Stimulated activated CD8-positive, alpha-beta memory T cell treated with anti-CD3 and anti-CD28 coated beads, Interleukin-15, amount 100 ng/mL, for 48 hours (primary cell): ENCODE measurements at regions not wholly inside any gene's neighbourhood (a gene's known extent, or its start where the extent isn't known, plus 50 kb on each side); places are given as distances from the start of the nearest gene placed in this dataset.

Experiments used
- DNase-seq, 2 donors: peaks; one replicate each; pipeline ENCODE4 v3.0.0-alpha.2; 2020; ENCODE audit warnings: low read depth in 2 of 2

- DNase-seq: no peak
Observed at GRCh38 chr1:207971331-207972219, 60.6 kb upstream of the CD34 start.

- no peak for DNase-seq
Observed at GRCh38 chr1:207970329-207971233, 59.7 kb upstream of the CD34 start.

DNA sequence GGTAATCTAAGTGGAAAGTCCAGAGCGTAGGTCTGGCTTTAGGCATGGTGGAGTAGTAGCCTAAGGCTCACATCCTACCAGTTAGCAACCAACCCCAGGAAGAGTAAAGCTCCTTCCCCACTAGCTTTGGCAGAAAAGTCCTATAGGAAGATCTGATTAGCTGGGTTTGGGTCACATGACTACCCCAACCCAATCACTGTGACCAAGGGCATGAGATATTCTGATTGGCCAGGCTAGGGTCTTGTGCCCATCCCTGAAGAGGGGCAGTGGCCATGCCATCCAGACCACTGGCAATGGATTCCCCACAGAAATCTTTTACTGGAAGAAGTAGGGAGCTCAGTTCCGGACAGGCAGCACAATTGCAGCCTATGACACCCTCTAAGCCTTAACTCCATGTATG lies 58.6 kb upstream of the CD34 start:
- DNase-seq: no peak

- no peak for DNase-seq
Observed at GRCh38 chr1:207968521-207969009, 57.6 kb upstream of the CD34 start.

DNA sequence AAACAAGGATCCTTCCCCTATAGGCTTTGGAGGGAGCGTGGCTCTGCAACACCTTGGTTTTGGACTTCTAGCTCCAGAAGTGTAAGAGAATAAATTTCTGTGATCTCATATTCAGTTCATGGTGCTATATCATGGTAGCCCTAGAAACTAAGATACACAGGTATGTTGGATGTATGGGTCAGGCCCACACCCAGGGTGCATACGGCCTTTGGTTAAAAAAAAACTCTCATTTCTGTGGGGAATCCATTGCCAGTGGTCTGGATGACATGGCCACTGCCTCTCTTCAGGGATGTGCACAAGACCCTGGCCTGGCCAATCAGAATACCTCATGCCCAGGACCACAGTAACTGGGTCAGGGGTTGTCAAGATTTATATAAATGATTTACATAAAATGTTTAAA lies 56.8 kb upstream of the CD34 start:
- no peak for DNase-seq

DNA sequence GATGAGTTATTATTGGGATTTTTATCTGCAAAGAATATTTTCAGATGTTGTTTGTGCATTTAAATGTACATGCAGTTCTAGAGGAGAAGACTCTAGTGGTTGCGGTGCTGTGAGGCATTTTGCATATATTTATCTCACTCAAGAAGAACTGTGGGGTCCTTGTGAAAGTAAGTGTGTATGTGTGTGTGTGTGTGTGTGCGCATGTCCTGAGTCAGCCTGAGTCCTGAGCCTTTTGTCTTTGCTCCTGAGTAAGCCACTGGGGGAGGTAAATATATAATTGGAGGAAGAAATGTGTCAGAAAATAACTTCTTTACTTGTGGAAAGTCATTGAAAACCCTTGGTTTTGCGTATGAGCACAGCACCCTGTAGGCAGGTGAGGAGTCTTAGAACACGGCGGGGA lies 55.6 kb upstream of the CD34 start:
- DNase-seq: no peak

- DNase-seq: no peak
Observed at GRCh38 chr1:207965392-207966387, 54.8 kb upstream of the CD34 start.

DNA sequence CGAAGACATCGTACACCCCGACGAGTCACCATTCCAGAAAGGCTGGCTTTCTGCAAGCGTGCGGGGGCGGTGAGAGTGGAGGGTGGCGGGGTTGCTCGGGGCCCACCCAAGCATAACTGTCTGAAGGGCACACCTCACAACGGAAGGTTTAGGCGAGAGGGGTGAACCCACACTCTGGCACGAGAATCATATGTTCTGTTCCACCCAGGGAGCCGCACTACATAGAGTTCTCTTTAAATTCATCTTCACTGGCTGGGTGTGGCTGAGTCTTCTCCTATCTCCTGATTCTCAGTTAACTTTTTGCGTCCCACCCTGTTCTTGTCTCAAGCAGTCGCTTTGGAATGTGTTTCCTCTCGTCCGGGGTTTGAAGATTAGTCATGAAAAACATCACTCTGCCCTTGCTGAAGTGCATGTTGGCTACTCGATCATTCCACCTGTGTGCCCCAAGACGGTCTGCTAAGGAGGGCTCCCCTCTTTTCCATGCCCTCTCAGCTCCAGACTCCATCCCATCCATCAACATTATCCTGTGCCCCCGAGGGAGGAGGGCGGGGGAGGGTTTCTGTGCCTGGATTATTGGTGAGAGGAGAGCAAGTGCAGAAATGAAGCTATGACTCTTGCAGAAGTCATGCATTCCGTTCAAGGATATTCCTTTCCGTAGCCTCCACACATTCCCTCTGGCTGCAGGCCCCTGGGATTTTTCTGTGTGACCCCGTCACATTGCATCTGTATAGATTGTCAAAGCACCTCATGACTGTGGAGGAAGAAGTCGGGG lies 53.5 kb upstream of the CD34 start:
- no peak for DNase-seq

GRCh38 chr1:207963427-207964194 lies 52.7 kb upstream of the CD34 start:
- peak; percentile 68 to 73 for DNase-seq

DNA sequence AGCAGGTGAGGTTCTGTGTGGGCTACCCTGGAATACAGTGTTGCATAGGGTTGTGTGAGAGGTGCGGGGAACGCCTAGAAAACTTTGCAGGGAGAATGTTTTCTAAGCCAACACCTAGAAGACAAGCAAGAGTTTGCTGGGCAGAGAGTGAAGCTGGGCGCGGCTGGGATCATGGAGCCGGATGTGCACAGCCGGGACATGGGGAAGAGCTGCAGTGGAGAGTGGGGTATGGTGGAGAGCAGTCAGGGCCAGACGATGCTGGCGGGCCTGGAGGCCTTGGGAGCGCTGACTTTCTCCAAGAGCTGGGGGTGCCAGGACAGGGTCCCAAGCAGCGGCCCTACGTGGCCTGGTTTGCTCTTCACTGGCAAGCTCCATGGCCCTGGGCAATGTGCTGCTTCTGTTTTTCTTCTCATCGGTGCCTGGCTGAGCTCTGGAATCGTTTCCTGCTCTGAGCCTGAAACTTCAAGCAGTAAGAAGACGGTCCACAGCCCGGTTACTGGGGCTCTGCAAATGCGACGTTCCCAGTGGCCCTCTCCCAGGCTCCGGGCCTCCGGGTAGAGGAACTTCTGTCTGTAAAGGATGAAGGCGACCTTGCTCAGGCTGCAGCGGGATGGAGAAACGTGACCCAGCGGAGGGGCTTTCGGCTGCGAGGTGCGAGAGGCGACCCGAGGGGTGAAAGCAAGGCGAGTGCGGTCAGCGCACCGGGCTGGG lies 51.9 kb upstream of the CD34 start:
- DNase-seq: no peak
